ENCODE measurements at regions not wholly inside any gene's neighbourhood (a gene's known extent, or its start where the extent isn't known, plus 50 kb on each side); places are given as distances from the start of the nearest gene placed in this dataset.

DNA sequence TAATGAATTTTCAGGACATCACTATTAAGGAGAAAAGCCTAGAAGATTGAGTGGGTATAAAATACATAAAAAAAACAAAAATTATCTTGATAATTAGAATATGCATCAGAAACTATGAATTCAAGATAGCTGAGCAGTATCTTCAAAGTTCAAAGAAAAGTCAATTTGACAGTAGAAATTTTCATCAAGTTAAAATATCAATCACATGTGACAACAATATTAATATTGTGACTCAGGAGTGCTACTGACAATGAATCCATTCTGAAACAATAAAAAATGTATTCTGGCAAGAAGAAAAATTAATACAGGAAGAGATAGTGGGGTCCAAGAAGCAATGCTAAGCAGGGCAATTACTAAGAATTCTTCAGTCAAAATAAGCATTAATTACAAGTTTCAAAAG, 151.9 kb upstream of the GLRA2 start:
- Histone ChIP-seq H2AFZ (ENCODE audit: insufficient read depth, low read depth, low read length, poor library complexity, severe bottlenecking) (no peak overlapping the region), H3K36me3 (replicated peaks in 1 of 2; ENCODE audit: control insufficient read depth in 1 of 2, insufficient read depth in 2 of 2, low read length in 2 of 2) (no peaks in the 10 kb centered on the region), H3K9ac (ENCODE audit: insufficient read depth, low read length, poor library complexity, severe bottlenecking) (no peak overlapping the region), H3K27me3 (ENCODE audit: control insufficient read depth in 2 of 2, insufficient read depth in 2 of 2, low read length in 2 of 2) (no peaks in the 10 kb centered on the region), H3K79me2 (ENCODE audit: insufficient read depth, low read length) (no peaks in the 10 kb centered on the region), H3K4me1 (ENCODE audit: control insufficient read depth in 1 of 2, insufficient read depth in 2 of 2, low read length in 2 of 2) (no peaks in the 10 kb centered on the region), H4K20me1 (ENCODE audit: insufficient read depth, low read length) (no peaks in the 10 kb centered on the region), H3K4me2 (replicated peaks; ENCODE audit: extremely low read depth, low read length, poor library complexity, severe bottlenecking) (no peak overlapping the region), H3K9me3 (replicated peaks in 1 of 2; ENCODE audit: control insufficient read depth in 1 of 2, insufficient read depth in 1 of 2, low read length in 2 of 2) (no peaks in the 10 kb centered on the region), H3K4me3 (replicated peaks in 1 of 3; ENCODE audit: low read depth in 2 of 3, low read length in 3 of 3) (no peak overlapping the region), H3K27ac (ENCODE audit: low read depth in 1 of 2, low read length in 2 of 2) (no peak overlapping the region)
- H3K4me1 Mint-ChIP-seq = no peaks in the 10 kb centered on the region
- intact Hi-C loops (cut with micrococcal nuclease) = no loop called here
- H3K36me3 Mint-ChIP-seq = no peaks in the 10 kb centered on the region
- H3K4me3 Mint-ChIP-seq = no peak overlapping the region
- no peak overlapping the region for H3K27ac Mint-ChIP-seq
- no peak for DNase-seq
- H3K27me3 Mint-ChIP-seq (ENCODE audit: low read depth in 3 of 3) = peaks cover 0 to 4% (median 1%) of the 10 kb centered on the region in 3 donors
- TF ChIP-seq, protein P1, sequence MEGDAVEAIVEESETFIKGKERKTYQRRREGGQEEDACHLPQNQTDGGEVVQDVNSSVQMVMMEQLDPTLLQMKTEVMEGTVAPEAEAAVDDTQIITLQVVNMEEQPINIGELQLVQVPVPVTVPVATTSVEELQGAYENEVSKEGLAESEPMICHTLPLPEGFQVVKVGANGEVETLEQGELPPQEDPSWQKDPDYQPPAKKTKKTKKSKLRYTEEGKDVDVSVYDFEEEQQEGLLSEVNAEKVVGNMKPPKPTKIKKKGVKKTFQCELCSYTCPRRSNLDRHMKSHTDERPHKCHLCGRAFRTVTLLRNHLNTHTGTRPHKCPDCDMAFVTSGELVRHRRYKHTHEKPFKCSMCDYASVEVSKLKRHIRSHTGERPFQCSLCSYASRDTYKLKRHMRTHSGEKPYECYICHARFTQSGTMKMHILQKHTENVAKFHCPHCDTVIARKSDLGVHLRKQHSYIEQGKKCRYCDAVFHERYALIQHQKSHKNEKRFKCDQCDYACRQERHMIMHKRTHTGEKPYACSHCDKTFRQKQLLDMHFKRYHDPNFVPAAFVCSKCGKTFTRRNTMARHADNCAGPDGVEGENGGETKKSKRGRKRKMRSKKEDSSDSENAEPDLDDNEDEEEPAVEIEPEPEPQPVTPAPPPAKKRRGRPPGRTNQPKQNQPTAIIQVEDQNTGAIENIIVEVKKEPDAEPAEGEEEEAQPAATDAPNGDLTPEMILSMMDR (IDR thresholded peaks at IDR 0.05) = no peak
- peaks cover 0 to 6% (median 0%) of the 10 kb centered on the region in 7 donors for H3K9me3 Mint-ChIP-seq

DNA sequence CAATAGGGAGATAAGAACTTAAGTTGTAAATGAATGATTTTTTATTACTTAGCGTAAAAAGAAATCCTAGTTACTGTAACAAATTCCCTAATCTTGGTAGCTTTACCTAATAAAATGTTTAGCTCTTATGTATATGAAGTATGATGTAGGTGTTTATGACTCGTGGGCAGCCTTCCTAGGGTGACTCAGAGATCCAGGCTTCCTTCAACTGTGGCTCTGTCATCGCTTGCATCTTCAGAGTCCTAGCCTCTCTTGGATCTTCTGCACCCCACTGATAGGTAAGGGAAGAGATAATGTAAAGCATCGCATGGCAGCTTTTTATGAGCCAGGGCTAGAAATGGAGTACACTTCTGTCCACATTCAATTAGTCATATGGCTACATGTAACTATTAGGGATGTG, 165.6 kb upstream of the GLRA2 start:
- Mint-ChIP-seq H3K4me3 (no peak overlapping the region), H3K27ac (no peak overlapping the region), H3K27me3 (ENCODE audit: low read depth in 3 of 3) (no peaks in the 10 kb centered on the region), H3K36me3 (no peaks in the 10 kb centered on the region), H3K4me1 (no peaks in the 10 kb centered on the region), H3K9me3 (peaks cover 0 to 4% (median 0%) of the 10 kb centered on the region in 7 donors)
- no peak overlapping the region for H3K4me2 ChIP-seq (replicated peaks; ENCODE audit: extremely low read depth, low read length, poor library complexity, severe bottlenecking)
- WGBS (ENCODE audit: insufficient coverage) = no CpG with 5 or more reads among the region's 4 CpGs
- no peak overlapping the region for H3K9ac ChIP-seq (ENCODE audit: insufficient read depth, low read length, poor library complexity, severe bottlenecking)
- H2AFZ ChIP-seq (ENCODE audit: insufficient read depth, low read depth, low read length, poor library complexity, severe bottlenecking) = no peak overlapping the region
- H3K9me3 ChIP-seq (replicated peaks in 1 of 2; ENCODE audit: control insufficient read depth in 1 of 2, insufficient read depth in 1 of 2, low read length in 2 of 2) = no peaks in the 10 kb centered on the region
- DNase-seq = no peak
- no peak overlapping the region for H3K4me3 ChIP-seq (replicated peaks in 1 of 3; ENCODE audit: low read depth in 2 of 3, low read length in 3 of 3)
- intact Hi-C loops (cut with micrococcal nuclease) = no loop called here
- no peak overlapping the region for H3K27ac ChIP-seq (ENCODE audit: low read depth in 1 of 2, low read length in 2 of 2)
- H4K20me1 ChIP-seq (ENCODE audit: insufficient read depth, low read length) = no peaks in the 10 kb centered on the region
- no peaks in the 10 kb centered on the region for H3K4me1 ChIP-seq (ENCODE audit: control insufficient read depth in 1 of 2, insufficient read depth in 2 of 2, low read length in 2 of 2)
- H3K79me2 ChIP-seq (ENCODE audit: insufficient read depth, low read length) = no peaks in the 10 kb centered on the region
- no peaks in the 10 kb centered on the region for H3K27me3 ChIP-seq (ENCODE audit: control insufficient read depth in 2 of 2, insufficient read depth in 2 of 2, low read length in 2 of 2)
- no peaks in the 10 kb centered on the region for H3K36me3 ChIP-seq (replicated peaks in 1 of 2; ENCODE audit: control insufficient read depth in 1 of 2, insufficient read depth in 2 of 2, low read length in 2 of 2)
- TF ChIP-seq, protein P1 (IDR thresholded peaks at IDR 0.05) = no peak

Data from CD14-positive monocyte (primary cell).